Activated naive CD4-positive, alpha-beta T cell treated with Interleukin-2 at 50 U/mL for 16 hours (primary cell): ENCODE measurements at regions not wholly inside any gene's neighbourhood (a gene's known extent, or its start where the extent isn't known, plus 50 kb on each side); places are given as distances from the start of the nearest gene placed in this dataset.

ENCODE experiments used
- DNase-seq: peaks from one replicate; pipeline ENCODE4 v3.0.0-alpha.2; 2020

DNA sequence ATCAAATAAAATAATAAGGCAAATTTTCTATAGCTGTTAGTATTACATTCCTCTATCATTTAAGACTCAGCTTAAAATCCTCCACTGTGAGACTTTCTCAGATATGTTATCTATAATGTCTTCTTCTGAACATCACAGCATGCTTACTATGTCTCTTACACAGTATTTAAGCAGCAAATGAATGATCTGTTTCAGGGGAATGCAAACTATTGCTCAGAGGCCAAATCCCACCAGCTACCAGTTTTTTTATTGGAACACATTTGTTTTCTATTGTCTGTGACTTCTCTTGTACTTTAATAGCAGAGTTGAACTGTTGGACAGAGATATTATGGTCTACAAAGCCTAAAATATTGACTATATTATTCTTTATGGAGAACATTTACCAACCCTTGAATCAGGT, 59.6 kb downstream of the C3orf38 start:
- no peak for DNase-seq

DNA sequence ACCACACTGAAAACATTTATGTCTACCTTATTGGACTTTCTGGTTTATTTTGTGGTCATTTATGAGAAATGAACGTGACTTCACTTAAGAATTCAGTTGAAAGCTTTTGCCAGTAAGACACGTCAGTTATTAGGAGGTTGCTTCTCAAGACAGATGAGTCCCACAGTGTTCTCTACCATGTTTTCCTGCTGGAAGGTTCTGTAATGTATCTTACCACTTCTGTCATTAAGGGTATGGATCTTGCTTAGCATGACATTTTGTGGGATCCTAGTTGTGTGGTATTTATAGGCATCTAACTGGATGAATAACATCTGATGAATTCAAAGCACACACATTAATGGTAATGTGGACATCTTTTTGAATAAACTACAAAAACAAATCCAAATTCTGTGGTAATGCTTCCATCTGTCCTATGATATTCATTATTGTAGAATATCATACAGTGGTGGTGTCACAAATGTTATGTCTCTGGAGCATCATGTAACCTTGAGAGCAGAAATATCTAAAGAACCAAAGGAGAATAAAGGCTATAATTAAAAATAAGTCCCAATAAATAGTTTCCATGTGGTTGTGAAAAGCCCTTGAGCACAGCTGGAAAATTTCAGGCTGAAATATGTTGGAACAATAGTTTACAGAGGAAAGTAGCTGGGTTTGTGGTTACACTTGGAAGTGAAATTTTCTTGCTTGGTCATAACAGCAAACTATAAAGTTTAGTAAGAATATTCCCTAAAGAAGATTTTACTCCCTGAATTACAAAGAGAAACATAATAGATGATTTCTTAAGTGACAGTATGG, 61.5 kb downstream of the C3orf38 start:
- no peak for DNase-seq

DNA sequence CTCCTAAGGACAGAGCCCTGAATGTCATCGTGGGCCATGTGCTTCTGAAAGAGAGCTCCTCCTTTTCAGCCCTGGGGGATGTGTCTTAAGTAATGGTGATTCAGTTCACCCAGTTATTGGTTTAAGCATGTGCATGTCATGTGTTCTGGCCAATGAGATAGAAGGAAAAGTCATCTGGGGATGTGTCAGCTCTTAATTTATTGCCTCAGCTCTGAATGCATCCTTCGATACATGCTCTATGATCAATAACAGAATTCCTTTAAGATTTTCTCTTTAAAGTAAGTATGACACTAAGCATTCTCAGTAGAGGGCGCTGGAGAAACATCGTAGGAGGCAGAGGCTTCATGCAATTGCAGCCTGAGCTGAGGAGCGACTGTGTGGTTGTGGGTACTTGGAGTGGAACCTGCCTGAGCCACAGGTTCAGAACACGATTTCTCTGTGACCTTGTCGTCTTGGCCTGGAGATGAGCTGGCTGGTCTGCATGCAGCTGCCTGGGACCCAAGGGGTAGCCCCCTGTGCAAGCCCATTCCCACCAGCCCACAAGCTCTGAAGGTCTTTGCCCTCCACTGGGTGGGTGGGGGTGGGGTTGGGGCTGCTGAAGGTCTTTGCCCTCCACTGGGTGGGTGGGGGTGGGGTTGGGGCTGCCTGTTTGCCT, 69.5 kb downstream of the C3orf38 start:
- no peak for DNase-seq

- DNase-seq = no peak
Observed at GRCh38 chr3:88220126-88220525, 70.4 kb downstream of the C3orf38 start.

GRCh38 chr3:88221726-88222125, 72.0 kb downstream of the C3orf38 start:
- DNase-seq = no peak

DNA sequence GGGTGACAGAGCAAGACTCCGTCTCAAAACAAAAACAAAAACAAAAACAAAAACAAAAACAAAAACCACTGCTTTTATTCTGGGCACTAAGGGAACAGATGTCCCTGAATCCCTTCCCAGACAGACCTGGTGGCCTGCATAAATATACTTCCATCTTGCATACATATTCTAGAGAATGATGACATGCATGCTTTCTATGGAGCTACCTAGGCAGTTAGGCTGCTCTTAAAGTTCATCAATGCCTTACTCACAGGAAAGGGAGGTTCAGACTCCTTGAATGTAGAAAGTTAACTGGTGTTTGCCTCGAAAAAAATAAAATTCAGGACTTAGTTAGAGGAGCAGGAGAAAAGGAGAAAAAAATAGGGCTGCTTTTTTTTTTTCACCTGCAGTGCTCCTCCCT, 72.6 kb downstream of the C3orf38 start:
- no peak for DNase-seq

- DNase-seq = no peak
Observed at GRCh38 chr3:88225326-88226008, 75.7 kb downstream of the C3orf38 start.

DNA sequence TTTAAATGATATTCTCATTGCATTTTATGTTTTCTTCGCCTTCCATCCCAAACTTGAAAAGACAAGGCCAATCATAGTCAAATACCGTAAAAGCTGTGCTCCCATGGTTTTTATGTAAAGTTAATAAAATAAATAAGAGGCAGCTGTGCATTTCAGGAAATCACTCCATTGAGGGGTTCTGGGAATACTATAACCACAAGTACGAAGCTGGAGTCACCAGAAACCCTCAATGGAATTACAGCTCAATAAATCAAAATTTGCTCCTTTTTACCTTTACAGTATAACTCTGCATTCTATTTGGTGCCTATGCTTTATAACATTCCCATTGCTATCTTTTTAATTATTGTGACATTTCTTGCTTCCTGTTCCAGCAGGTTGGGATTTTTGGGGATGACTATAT, 77.2 kb downstream of the C3orf38 start:
- no peak for DNase-seq

DNA sequence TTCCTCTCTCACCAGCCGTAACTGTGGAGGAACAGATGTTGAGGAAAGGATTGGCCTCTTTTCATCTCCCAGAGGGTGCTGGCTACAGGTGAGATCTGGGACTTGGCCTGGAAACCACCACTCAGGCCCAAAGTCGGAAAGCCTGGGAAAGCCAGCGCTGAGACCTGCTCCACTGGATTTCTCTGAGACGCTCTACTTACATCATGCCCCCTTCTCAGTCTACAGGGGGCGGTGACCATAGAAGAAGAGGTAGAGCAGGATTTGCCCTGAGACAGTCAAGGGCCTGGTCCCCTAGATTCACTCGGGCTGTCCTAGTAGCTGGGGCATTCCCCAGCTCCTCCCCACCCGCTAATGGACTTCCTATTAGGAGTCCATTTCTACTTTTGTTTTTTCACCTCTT, 80.9 kb downstream of the C3orf38 start:
- no peak for DNase-seq

DNA sequence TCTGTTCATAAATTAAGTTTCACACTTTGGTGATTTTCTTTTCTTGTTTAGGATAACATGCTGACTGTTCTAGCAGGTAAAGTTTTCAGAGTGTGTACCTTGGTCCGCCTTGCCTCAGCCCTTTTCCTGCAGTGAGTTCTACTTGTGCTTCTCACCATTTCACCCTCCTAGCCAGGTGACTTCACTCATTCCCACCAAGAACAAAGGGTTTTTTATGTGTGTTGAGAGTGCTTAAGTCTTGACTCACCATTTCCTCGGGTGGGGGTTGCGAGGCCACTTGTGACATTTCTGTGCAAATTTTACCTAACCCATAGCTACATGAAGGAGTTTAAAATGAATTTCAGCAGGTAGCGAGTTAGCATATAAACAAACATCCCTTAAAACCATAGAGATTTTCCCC, 81.4 kb downstream of the C3orf38 start:
- DNase-seq = no peak

- DNase-seq = no peak
Observed at GRCh38 chr3:88231632-88232031, 81.9 kb downstream of the C3orf38 start.

DNA sequence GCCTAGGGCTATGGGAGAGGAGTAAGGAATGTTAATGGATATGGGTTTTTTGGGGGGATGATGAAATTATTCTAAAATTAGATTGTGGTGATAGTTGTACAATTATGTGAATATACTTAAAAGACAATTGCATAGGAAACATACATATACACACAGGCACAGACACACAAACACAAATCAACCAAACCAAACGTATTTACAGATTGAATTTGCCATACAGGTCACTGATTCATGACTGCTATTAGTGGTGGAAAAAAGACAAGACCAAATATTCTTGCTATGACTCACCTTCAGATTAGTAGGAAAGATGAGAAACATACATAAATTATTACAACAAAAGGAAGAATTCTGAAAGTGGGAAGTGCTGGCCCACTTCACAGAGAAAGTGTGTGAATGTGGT, 85.3 kb downstream of the C3orf38 start:
- DNase-seq = no peak

DNA sequence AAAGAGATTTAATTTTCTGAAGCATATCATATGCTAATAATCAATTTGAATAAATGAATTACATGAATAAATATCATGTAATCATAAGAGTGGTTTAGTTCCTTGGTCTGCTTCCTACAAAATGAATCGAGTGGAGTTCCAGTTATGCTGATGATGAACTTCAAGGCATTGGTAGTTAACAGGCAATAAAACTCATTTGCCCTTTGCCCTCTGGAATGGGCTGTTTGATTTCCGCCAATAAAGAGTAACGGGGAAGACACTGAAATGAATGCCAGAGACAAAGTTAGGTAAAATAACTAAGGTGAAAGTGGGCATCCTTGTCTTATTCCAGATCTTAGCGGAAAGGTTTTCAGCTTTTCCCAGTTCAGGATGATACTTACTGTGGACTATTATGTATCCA, 90.1 kb downstream of the C3orf38 start:
- no peak for DNase-seq

GRCh38 chr3:88248658-88249057, 98.9 kb downstream of the C3orf38 start:
- DNase-seq = no peak

DNA sequence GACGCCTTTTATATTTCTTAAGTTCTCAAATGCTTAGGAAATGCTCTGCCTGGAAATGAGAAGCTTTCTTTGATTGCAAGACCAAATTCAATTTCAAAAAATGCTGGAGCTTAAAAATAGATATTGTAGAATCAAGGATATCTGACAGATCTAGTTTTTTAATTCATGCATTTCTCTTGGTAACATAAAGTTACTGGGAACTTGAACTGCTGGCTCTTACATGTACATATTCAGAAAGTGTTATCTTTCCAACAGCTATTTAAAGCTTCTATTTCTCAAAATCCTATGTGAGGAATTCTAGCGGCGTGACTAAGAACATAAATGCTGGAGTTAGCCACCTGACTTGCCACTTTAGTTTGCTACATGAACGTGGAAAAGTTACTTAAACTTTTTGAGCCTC, 109.3 kb downstream of the C3orf38 start:
- no peak for DNase-seq

DNA sequence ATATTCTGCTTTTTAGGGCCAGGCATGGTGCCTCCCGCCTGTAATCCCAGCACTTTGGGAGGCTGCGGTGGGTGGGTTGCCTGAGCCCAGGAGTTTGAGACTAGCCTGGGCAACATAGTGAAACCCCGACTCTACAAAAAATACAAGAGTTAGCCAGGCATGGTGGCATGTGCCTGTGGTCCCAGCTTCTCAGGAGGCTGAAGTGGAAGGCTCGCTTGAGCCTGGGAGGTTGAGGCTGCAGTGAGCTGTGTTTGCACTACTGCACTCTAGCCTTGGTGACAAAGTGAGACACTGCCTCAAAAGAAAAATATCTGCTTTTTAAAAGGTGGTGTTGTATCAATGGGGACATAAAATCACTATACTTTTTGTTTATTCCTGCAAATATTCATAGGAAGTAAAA, 112.8 kb downstream of the C3orf38 start:
- no peak for DNase-seq

DNA sequence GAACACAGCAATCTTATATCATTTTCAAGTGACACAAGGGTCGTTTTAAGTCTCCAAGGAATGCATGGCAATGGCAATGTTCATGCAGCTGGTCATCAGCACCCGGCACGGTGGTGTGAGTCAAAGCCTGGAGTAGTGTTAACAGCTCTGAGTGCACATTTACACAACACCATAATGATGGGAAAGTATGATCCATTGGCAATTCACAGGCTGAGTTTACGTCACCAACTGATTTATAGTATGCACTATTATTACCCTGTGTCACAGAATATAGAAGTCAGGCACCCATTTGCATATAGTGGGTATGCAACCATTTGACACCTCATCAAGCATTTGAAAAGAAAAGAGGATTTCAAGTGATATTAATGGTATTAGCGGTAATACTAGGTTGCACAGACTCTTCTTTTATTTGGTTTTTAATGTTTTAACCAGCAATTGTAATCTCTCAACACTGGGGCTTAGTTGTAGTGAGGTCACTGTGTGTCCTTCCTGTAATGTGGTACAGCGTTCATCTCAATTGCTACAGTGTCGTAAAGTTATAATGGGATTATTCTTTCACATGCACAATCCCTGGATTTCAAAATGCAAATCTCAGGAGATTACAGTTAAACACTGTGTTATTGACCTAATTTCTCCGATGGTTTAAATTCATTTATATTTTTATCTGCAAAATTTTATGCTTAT, 113.8 kb downstream of the C3orf38 start:
- no peak for DNase-seq

DNA sequence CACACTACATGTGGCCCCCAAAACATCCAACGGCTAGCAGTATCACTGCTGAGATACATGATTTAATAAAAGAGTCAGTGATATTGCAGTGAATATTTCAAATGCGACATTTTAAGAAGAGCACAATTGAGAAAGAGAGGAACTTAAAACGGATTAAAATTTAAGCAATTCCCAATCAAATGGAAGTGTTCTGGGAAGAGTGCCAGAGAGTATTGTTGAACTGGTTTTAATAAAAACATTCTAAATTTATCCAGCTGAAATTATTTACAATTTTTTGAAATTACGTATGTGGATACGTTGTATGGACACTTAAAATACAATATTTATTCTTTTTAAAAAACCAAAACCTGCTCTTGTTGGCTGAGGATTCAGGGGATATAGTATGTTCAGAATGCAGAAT, 117.7 kb downstream of the C3orf38 start:
- no peak for DNase-seq

DNA sequence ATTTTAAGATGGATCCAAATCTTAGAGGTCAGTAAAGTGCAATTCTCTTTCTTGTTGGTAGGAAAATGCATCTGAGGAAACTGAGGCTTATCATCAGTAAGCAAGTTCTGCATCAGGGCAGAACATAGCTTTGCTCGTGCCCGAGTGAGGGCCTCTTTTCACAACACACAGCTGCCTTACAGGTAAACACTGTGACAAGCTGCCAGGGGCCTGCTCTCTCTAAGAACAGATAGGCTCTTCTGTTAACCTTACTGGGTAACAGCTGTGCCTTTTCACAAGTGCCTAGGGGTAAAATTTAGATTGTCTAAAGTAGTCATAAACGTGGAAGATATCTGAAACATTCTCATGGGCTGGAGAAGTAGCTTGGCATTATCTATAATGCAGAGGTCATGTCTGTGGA, 118.1 kb downstream of the C3orf38 start:
- DNase-seq = no peak

DNA sequence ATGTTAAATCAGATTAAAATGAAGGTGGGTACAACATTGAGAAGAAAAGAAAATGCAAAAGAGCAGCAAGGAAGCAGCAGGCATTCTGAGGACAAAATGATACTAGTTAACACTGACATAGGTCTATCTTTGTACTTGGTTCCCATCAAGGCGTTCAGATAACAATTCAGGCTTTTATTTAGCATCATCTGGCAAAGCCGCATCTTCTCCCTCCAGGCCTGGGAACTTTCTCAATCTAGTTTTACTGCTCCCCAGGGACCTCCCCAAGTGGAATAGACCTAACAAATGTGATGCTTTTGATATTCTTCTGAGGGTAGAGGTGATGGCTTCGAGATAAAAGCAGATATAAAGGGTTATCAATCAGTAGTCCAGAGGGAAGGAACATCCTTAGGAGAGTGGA, 130.6 kb downstream of the C3orf38 start:
- no peak for DNase-seq

GRCh38 chr3:88282528-88283241, 132.9 kb downstream of the C3orf38 start:
- no peak for DNase-seq

GRCh38 chr3:88283242-88283592, 133.5 kb downstream of the C3orf38 start:
- DNase-seq = no peak

- no peak for DNase-seq
Observed at GRCh38 chr3:88291486-88291885, 141.7 kb downstream of the C3orf38 start.
